ENCODE measurements at regions not wholly inside any gene's neighbourhood (a gene's known extent, or its start where the extent isn't known, plus 50 kb on each side); places are given as distances from the start of the nearest gene placed in this dataset.

GRCh38 chr6:90435207-90435899 is 138.7 kb upstream of the BACH2 start:
- H3K36me3 Mint-ChIP-seq (ENCODE audit: low read depth, unreplicated experiment), result no peaks in the 10 kb centered on the region
- no peak for TF ChIP-seq CTCF (IDR thresholded peaks at IDR 0.05; ENCODE audit: unreplicated experiment)
- peaks cover 3% of the 10 kb centered on the region for H3K27me3 Mint-ChIP-seq (ENCODE audit: unreplicated experiment)
- H3K4me3 Mint-ChIP-seq (ENCODE audit: unreplicated experiment), result no peak overlapping the region
- no peak for DNase-seq (ENCODE audit: low spot score)
- H3K4me1 Mint-ChIP-seq (ENCODE audit: unreplicated experiment), result no peaks in the 10 kb centered on the region
- no peaks in the 10 kb centered on the region for H3K9me3 Mint-ChIP-seq (ENCODE audit: unreplicated experiment)
- no peak overlapping the region for H3K27ac Mint-ChIP-seq (ENCODE audit: unreplicated experiment)

GRCh38 chr6:90434094-90434493 is 137.5 kb upstream of the BACH2 start:
- Mint-ChIP-seq H3K4me1 (ENCODE audit: unreplicated experiment) (no peaks in the 10 kb centered on the region), H3K27me3 (ENCODE audit: unreplicated experiment) (peaks cover 3% of the 10 kb centered on the region), H3K4me3 (ENCODE audit: unreplicated experiment) (no peak overlapping the region), H3K9me3 (ENCODE audit: unreplicated experiment) (no peaks in the 10 kb centered on the region), H3K36me3 (ENCODE audit: low read depth, unreplicated experiment) (no peaks in the 10 kb centered on the region), H3K27ac (ENCODE audit: unreplicated experiment) (no peak overlapping the region)
- TF ChIP-seq CTCF (IDR thresholded peaks at IDR 0.05; ENCODE audit: unreplicated experiment), result no peak
- no peak for DNase-seq (ENCODE audit: low spot score)

GRCh38 chr6:90432937-90433336 is 136.3 kb upstream of the BACH2 start:
- no peaks in the 10 kb centered on the region for H3K27me3 Mint-ChIP-seq (ENCODE audit: unreplicated experiment)
- H3K4me3 Mint-ChIP-seq (ENCODE audit: unreplicated experiment), result no peak overlapping the region
- no peak for TF ChIP-seq CTCF (IDR thresholded peaks at IDR 0.05; ENCODE audit: unreplicated experiment)
- H3K27ac Mint-ChIP-seq (ENCODE audit: unreplicated experiment), result no peak overlapping the region
- no peaks in the 10 kb centered on the region for H3K4me1 Mint-ChIP-seq (ENCODE audit: unreplicated experiment)
- no peaks in the 10 kb centered on the region for H3K36me3 Mint-ChIP-seq (ENCODE audit: low read depth, unreplicated experiment)
- no peak for DNase-seq (ENCODE audit: low spot score)
- H3K9me3 Mint-ChIP-seq (ENCODE audit: unreplicated experiment), result no peaks in the 10 kb centered on the region

- Mint-ChIP-seq H3K4me3 (ENCODE audit: unreplicated experiment) (no peak overlapping the region), H3K9me3 (ENCODE audit: unreplicated experiment) (no peaks in the 10 kb centered on the region), H3K27me3 (ENCODE audit: unreplicated experiment) (no peaks in the 10 kb centered on the region), H3K4me1 (ENCODE audit: unreplicated experiment) (no peaks in the 10 kb centered on the region), H3K27ac (ENCODE audit: unreplicated experiment) (no peak overlapping the region), H3K36me3 (ENCODE audit: low read depth, unreplicated experiment) (no peaks in the 10 kb centered on the region)
- TF ChIP-seq CTCF (IDR thresholded peaks at IDR 0.05; ENCODE audit: unreplicated experiment), result no peak
- no peak for DNase-seq (ENCODE audit: low spot score)
Measured at GRCh38 chr6:90432041-90432775, 135.6 kb upstream of the BACH2 start.

- DNase-seq (ENCODE audit: low spot score), result no peak
- no peaks in the 10 kb centered on the region for H3K36me3 Mint-ChIP-seq (ENCODE audit: low read depth, unreplicated experiment)
- TF ChIP-seq CTCF (IDR thresholded peaks at IDR 0.05; ENCODE audit: unreplicated experiment), result no peak
- H3K9me3 Mint-ChIP-seq (ENCODE audit: unreplicated experiment), result no peaks in the 10 kb centered on the region
- H3K4me1 Mint-ChIP-seq (ENCODE audit: unreplicated experiment), result no peaks in the 10 kb centered on the region
- H3K27me3 Mint-ChIP-seq (ENCODE audit: unreplicated experiment), result peaks cover 1% of the 10 kb centered on the region
- H3K4me3 Mint-ChIP-seq (ENCODE audit: unreplicated experiment), result no peak overlapping the region
- no peak overlapping the region for H3K27ac Mint-ChIP-seq (ENCODE audit: unreplicated experiment)
Measured at GRCh38 chr6:90431576-90431975, 134.9 kb upstream of the BACH2 start.
